Gastroesophageal sphincter (tissue), 4 donors: ENCODE measurements at regions not wholly inside any gene's neighbourhood (a gene's known extent, or its start where the extent isn't known, plus 50 kb on each side); places are given as distances from the start of the nearest gene placed in this dataset.

Experiments
- ATAC-seq: fragments of 150-250 bp; one replicate; pipeline ENCODE4 v1.9.1; 2016; ENCODE audit warnings: mild to moderate bottlenecking, moderate library complexity
- H3K27ac ChIP-seq, 4 donors: fragments of 200-600 bp; sonication (generic) in 3 of 4; 1 replicate in 3 of 4; 2 replicates in 1 of 4; pipeline ENCODE4 v1.5.1; 2016 to 2019
- H3K27me3 ChIP-seq: fragments of 200-600 bp; sonication (generic); one replicate; pipeline ENCODE4 v1.5.1; 2019
- H3K36me3 ChIP-seq, 2 donors: fragments of 200-600 bp; sonication (generic); one replicate each; pipeline ENCODE4 v1.5.1; 2019; ENCODE audit warnings: control low read depth in 1 of 2
- H3K4me1 ChIP-seq, 3 donors: fragments of 200-600 bp; sonication (generic); 1 replicate in 2 of 3; 2 replicates in 1 of 3; pipeline ENCODE4 v1.5.1; 2016 to 2019; ENCODE audit warnings: control low read depth in 2 of 3
- H3K4me3 ChIP-seq, 2 donors: fragments of 200-600 bp; sonication (generic); one replicate each; pipeline ENCODE4 v1.5.1; 2019; ENCODE audit warnings: mild to moderate bottlenecking in 1 of 2, moderate library complexity in 1 of 2
- H3K9me3 ChIP-seq, 3 donors: fragments of 200-600 bp; sonication (generic); one replicate each; pipeline ENCODE4 v1.5.1; 2017 to 2019; ENCODE audit warnings: control low read depth in 2 of 3
- EP300 ChIP-seq: sonication (generic); formaldehyde crosslinking; IDR thresholded peaks from one replicate; pipeline ENCODE4 v1.6.1; 2017; ENCODE audit warnings: antibody characterized with exemption, mild to moderate bottlenecking
- POLR2A ChIP-seq, 2 donors: fragments of 450-650 bp; IDR thresholded peaks; one replicate each; pipeline ENCODE4 v1.6.1; 2017; ENCODE audit warnings: antibody characterized with exemption in 2 of 2, mild to moderate bottlenecking in 2 of 2, moderate library complexity in 1 of 2
- POLR2AphosphoS5 ChIP-seq: sonication (generic); formaldehyde crosslinking; IDR thresholded peaks from one replicate; pipeline ENCODE4 v1.6.1; 2017; ENCODE audit warnings: antibody characterized with exemption
- WGBS, 2 donors: methylation state at CpG; one replicate each; pipeline ENCODE4 v1.1.5; 2018; ENCODE audit warnings: low coverage in 1 of 2; 5-methylcytosine and 5-hydroxymethylcytosine counted together
- TF ChIP-seq, protein P1 (sequence below), 4 experiments: fragments of 200-600 bp in 2 of 4; fragments of 450-650 bp in 2 of 4; sonication (generic) in 1 of 4; IDR thresholded peaks; one replicate each; pipeline ENCODE4 v1.5.1; 2017 to 2019; ENCODE audit warnings: antibody characterized with exemption in 4 of 4, mild to moderate bottlenecking in 2 of 4, moderate library complexity in 2 of 4

DNA sequence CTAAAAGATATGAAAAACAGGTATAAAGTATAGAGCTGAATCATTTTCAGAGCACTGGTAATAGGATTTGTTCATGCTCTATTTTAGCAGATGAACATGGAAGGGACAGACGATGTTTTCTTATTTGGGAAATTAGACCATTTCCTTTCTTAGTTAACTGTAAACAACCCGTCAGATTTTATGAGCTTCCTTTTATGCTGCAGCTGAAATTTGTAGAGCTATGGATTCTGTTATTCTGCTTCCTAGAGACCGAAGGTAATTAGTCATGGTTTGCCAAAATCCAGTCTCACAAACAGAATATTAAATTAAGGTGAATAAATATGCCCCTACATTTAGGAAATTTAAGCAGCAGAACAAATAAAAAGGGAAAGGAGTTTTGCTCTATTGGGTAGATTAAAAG lies 180.2 kb upstream of the SYT1 start:
- H3K4me3 ChIP-seq: no peak overlapping the region
- TF ChIP-seq, protein P1, sequence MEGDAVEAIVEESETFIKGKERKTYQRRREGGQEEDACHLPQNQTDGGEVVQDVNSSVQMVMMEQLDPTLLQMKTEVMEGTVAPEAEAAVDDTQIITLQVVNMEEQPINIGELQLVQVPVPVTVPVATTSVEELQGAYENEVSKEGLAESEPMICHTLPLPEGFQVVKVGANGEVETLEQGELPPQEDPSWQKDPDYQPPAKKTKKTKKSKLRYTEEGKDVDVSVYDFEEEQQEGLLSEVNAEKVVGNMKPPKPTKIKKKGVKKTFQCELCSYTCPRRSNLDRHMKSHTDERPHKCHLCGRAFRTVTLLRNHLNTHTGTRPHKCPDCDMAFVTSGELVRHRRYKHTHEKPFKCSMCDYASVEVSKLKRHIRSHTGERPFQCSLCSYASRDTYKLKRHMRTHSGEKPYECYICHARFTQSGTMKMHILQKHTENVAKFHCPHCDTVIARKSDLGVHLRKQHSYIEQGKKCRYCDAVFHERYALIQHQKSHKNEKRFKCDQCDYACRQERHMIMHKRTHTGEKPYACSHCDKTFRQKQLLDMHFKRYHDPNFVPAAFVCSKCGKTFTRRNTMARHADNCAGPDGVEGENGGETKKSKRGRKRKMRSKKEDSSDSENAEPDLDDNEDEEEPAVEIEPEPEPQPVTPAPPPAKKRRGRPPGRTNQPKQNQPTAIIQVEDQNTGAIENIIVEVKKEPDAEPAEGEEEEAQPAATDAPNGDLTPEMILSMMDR (IDR thresholded peaks at IDR 0.05): no peak
- no peak for TF ChIP-seq POLR2AphosphoS5
- no peak for TF ChIP-seq EP300
- no peak for TF ChIP-seq POLR2A (IDR thresholded peaks at IDR 0.05)
- H3K27me3 ChIP-seq: no peaks in the 10 kb centered on the region
- no peak for ATAC-seq
- no peaks in the 10 kb centered on the region for H3K36me3 ChIP-seq
- no peaks in the 10 kb centered on the region for H3K4me1 ChIP-seq
- 22 to 30% methylated on average over 2 to 3 of the region's 3 CpGs for WGBS, 2 donors
- H3K9me3 ChIP-seq: no peaks in the 10 kb centered on the region
- no peak overlapping the region for H3K27ac ChIP-seq

DNA sequence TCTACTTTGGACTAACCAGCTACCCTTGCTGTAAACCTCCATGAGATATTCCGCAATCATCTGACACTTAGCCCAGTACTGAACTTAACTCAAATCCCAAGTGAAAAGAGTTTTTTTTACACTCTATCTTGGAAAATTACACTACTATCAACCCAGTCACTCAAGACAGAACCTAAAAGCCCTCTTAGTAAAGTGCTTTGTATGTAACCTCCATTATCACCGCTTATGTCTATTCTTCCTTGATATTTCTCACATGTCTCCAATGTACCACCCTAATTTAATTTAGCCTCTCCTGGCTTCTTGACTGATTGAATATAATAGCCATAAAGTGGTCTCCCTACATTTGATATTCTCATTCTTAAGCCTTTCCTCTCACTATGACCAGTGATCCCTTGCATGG lies 168.8 kb upstream of the SYT1 start:
- Histone ChIP-seq H3K36me3 (no peaks in the 10 kb centered on the region), H3K9me3 (no peaks in the 10 kb centered on the region), H3K27ac (no peak overlapping the region), H3K4me1 (no peaks in the 10 kb centered on the region), H3K27me3 (no peaks in the 10 kb centered on the region), H3K4me3 (no peak overlapping the region)
- 100% methylated on average over 1 to 2 of the region's 2 CpGs for WGBS, 2 donors
- ATAC-seq: no peak
- TF ChIP-seq, protein P1 (IDR thresholded peaks at IDR 0.05): no peak
- no peak for TF ChIP-seq EP300
- no peak for TF ChIP-seq POLR2A (IDR thresholded peaks at IDR 0.05)
- no peak for TF ChIP-seq POLR2AphosphoS5

DNA sequence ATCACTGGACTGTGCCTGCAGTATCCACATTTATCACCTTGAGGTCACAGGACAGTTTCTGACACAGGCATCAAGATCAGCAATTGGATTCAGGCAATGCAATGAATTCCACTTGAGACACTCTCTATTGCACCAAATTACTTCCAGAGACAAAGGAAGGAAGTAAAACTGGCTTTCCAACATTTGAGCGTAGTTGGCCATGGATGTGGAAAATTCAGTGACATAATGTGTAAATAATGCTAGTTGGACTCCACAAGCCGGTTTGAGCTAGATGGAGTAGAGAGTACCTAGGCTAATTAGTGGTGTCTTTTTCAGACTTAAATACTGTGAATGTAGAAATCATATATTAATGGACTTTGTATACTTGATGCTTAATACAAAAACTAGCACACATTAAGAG lies 168.3 kb upstream of the SYT1 start:
- Histone ChIP-seq H3K4me3 (no peak overlapping the region), H3K27me3 (no peaks in the 10 kb centered on the region), H3K9me3 (no peaks in the 10 kb centered on the region), H3K4me1 (no peaks in the 10 kb centered on the region), H3K27ac (no peak overlapping the region), H3K36me3 (no peaks in the 10 kb centered on the region)
- TF ChIP-seq POLR2A (IDR thresholded peaks at IDR 0.05) (no peak), EP300 (no peak)
- TF ChIP-seq, protein P1 (IDR thresholded peaks at IDR 0.05): no peak
- ATAC-seq: no peak
- 34 to 54% methylated on average over 2 of the region's 2 CpGs for WGBS, 2 donors

DNA sequence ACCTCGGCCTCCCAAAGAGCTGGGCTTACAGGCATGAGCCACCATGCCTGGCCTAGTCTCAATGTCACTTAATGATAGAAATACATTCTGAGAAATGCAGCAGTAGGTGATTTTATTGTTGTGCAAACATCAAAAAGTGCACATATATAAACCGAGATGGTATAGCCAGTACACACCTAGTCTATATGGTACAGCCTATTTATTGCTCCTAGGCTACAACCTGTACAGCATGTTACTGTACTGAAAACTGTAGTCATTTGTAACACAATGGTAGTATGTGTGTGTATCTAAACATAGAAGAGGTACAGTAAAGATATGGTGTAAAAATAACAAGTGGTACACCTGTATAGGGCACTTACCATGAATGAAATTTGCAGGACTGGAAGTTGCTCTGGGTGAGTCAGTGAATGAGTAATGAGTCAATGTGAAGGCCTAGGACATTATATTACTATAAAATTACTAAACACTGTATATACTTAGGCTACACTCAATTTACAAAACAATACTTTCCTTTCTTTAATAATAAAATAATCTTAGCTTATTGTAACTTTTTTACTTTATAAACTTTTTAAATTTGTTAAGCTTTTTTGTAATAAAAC lies 166.7 kb upstream of the SYT1 start:
- no peak for ATAC-seq
- Histone ChIP-seq H3K9me3 (no peaks in the 10 kb centered on the region), H3K4me1 (no peaks in the 10 kb centered on the region), H3K4me3 (no peak overlapping the region), H3K27me3 (no peaks in the 10 kb centered on the region), H3K27ac (no peak overlapping the region), H3K36me3 (no peaks in the 10 kb centered on the region)
- TF ChIP-seq, protein P1 (IDR thresholded peaks at IDR 0.05): no peak
- TF ChIP-seq POLR2AphosphoS5 (no peak), EP300 (no peak), POLR2A (IDR thresholded peaks at IDR 0.05) (no peak)
- WGBS, 2 donors: 80 to 100% methylated on average over 1 to 2 of the region's 2 CpGs

DNA sequence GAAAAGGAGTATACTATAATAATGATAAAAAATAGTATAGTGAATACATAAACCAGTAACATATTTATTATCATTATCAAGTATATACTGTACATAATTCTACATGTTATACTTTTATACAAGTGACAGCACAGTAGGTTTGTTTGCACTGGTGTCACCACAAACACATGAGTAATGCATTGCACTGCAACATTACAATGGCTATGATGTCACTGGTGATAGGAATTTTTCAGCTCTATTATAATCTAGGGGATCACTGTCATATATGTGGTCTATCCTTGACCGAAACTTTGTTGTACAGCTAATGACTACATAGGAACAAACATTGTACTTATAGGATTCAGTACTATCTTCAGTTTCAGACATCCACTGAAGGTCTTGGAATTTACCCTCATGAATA lies 165.8 kb upstream of the SYT1 start:
- Histone ChIP-seq H3K36me3 (no peaks in the 10 kb centered on the region), H3K27ac (no peak overlapping the region), H3K4me1 (no peaks in the 10 kb centered on the region), H3K4me3 (no peak overlapping the region), H3K9me3 (no peaks in the 10 kb centered on the region), H3K27me3 (no peaks in the 10 kb centered on the region)
- no peak for ATAC-seq
- WGBS, 2 donors: 100% methylated on average over 1 of the region's 1 CpG
- no peak for TF ChIP-seq POLR2AphosphoS5
- TF ChIP-seq, protein P1 (IDR thresholded peaks at IDR 0.05): no peak
